Left lung (tissue), 4 donors: ENCODE measurements at regions not wholly inside any gene's neighbourhood (a gene's known extent, or its start where the extent isn't known, plus 50 kb on each side); places are given as distances from the start of the nearest gene placed in this dataset.
"Not testable (repeated sequence)": the region's sequence is repeated elsewhere in the genome, so short reads cannot be mapped to it uniquely, and the experiment has no call there.

ENCODE experiments used
- ATAC-seq: fragments of 200-7000 bp; cut with Tn5 transposase; one replicate; pipeline ENCODE4 v1.9.1; 2020; ENCODE audit warnings: moderate library complexity
- DNase-seq, 4 donors: peaks; one replicate each; pipeline ENCODE4 v3.0.0-alpha.2; 2013 to 2020
- H3K27ac ChIP-seq, 2 donors: fragments of 200-600 bp; sonication (generic) in 1 of 2; one replicate each; pipeline versions ENCODE4 v1.5.0 to v1.8.0; 2020 to 2021
- H3K27me3 ChIP-seq, 2 donors: fragments of 200-600 bp; sonication (generic) in 1 of 2; one replicate each; pipeline versions ENCODE4 v1.5.0 to v1.8.0; 2020 to 2021
- H3K36me3 ChIP-seq, 2 donors: fragments of 200-600 bp; sonication (generic) in 1 of 2; one replicate each; pipeline versions ENCODE4 v1.5.0 to v1.8.0; 2020 to 2021
- H3K4me1 ChIP-seq, 2 donors: fragments of 200-600 bp; one replicate each; pipeline ENCODE4 v1.8.0; 2021
- H3K4me3 ChIP-seq, 2 donors: fragments of 200-600 bp; sonication (generic) in 1 of 2; one replicate each; pipeline versions ENCODE4 v1.5.0 to v1.8.0; 2020 to 2021; ENCODE audit warnings: mild to moderate bottlenecking in 1 of 2
- H3K9me3 ChIP-seq, 2 donors: fragments of 200-600 bp; sonication (generic) in 1 of 2; one replicate each; pipeline versions ENCODE4 v1.5.0 to v1.8.0; 2020 to 2021
- CTCF ChIP-seq, 2 donors: fragments of 200-600 bp; sonication (generic) in 1 of 2; IDR thresholded peaks; one replicate each; pipeline versions ENCODE4 v1.5.0 to v1.8.0; 2021; ENCODE audit warnings: antibody characterized with exemption in 2 of 2
- intact Hi-C, 2 donors: fragments of 100-400 bp; cut with DNase I; formaldehyde crosslinking; loops; one replicate each; pipeline versions ENCODE4 v1.11.2 to v1.14.2; 2022
- donor health status: DM: no; HTN: yes; CAD: no.
- donor health status: DM: no; HTN: no; CAD: no.

DNA sequence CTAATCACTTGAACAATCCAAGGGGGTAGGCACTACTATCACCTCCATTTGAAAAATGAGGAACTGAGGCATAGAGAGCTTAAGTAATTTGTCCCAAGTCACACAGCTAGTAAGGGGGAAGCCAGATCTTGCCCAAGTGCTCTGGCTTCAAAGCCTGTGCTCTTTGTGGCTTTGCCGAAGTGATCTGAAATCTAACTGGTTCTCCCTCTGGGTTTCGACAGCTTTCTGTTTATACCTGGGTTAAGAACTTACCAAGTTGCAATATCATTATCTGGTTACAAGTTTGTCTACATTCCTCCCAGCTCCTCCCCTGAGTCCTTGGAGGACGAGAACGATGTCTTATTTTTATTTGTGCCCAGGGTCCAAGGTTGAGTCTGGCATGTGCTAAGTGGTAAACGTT lies 125.3 kb upstream of the RAI2 start:
- DNase-seq (no peak), ATAC-seq (no peak)
- intact Hi-C loops = no loop called here
- Histone ChIP-seq H3K4me3 (no peak overlapping the region), H3K9me3 (no peaks in the 10 kb centered on the region), H3K27ac (no peak overlapping the region), H3K27me3 (no peaks in the 10 kb centered on the region), H3K4me1 (no peaks in the 10 kb centered on the region), H3K36me3 (no peaks in the 10 kb centered on the region)
- no peak for TF ChIP-seq CTCF (IDR thresholded peaks at IDR 0.05)

GRCh38 chrX:17984415-17984814 lies 123.3 kb upstream of the RAI2 start:
- no peak for TF ChIP-seq CTCF (IDR thresholded peaks at IDR 0.05)
- intact Hi-C loops = no loop called here
- ATAC-seq = no peak

DNA sequence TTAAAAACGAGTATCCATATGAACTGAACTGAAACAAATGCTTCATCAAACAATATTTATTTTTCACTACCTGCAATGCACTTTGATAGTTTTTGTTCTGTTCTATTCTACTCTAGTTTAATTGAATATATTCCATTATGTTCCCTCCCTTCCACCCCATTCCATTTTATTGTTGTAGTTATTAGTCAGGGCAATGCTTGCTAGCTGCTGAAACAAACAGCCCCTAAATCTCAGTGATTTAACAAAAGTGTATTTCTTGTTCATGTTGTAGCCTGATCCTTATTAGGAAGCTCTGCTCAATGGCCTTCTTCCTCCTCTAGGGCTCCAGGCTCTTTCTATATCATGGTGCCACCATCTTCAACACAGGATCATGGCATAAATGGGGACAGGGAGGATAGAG lies 122.3 kb upstream of the RAI2 start:
- Histone ChIP-seq H3K27me3 (no peaks in the 10 kb centered on the region), H3K9me3 (no peaks in the 10 kb centered on the region), H3K36me3 (no peaks in the 10 kb centered on the region), H3K27ac (no peak overlapping the region), H3K4me3 (no peak overlapping the region), H3K4me1 (no peaks in the 10 kb centered on the region)
- intact Hi-C loops = no loop called here
- ATAC-seq (no peak), DNase-seq (no peak)
- no peak for TF ChIP-seq CTCF (IDR thresholded peaks at IDR 0.05)

More at GRCh38 chrX:17984415-17984814, 123.3 kb upstream of the RAI2 start:
- no peak for DNase-seq
- Histone ChIP-seq H3K4me3 (no peak overlapping the region), H3K27me3 (no peaks in the 10 kb centered on the region), H3K9me3 (no peaks in the 10 kb centered on the region), H3K36me3 (no peaks in the 10 kb centered on the region), H3K4me1 (no peaks in the 10 kb centered on the region), H3K27ac (no peak overlapping the region)

DNA sequence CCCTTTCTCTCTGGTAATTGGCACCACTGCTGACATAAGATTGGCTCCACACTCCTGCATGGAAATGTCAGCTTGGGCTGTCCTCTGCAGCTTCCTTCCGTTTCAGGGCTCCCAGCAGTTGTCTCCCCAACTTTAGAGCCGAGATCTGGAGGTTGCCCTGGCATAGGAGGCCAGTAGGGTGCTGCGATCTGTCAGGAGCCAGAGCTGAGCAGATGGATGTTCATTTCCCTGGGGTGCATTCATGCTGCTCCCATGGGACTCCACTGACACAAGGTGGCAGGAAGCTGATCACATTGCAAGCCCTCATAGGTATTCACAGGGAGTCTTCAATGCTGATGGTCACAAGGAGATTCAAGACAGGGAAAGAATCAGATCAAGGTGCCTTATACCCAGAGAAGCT lies 116.6 kb upstream of the RAI2 start:
- Histone ChIP-seq H3K9me3 (no peaks in the 10 kb centered on the region), H3K27ac (no peak overlapping the region), H3K36me3 (no peaks in the 10 kb centered on the region), H3K4me3 (no peak overlapping the region), H3K27me3 (no peaks in the 10 kb centered on the region), H3K4me1 (no peaks in the 10 kb centered on the region)
- TF ChIP-seq CTCF (IDR thresholded peaks at IDR 0.05) = no peak
- intact Hi-C loops = no loop called here
- ATAC-seq (no peak), DNase-seq (no peak)

GRCh38 chrX:17976955-17977354 lies 115.9 kb upstream of the RAI2 start:
- Histone ChIP-seq H3K4me1 (no peaks in the 10 kb centered on the region), H3K27me3 (no peaks in the 10 kb centered on the region), H3K36me3 (no peaks in the 10 kb centered on the region), H3K4me3 (no peak overlapping the region), H3K27ac (no peak overlapping the region), H3K9me3 (no peaks in the 10 kb centered on the region)
- TF ChIP-seq CTCF (IDR thresholded peaks at IDR 0.05) = no peak
- ATAC-seq (no peak), DNase-seq (no peak)
- intact Hi-C loops = no loop called here

- H3K4me1 ChIP-seq, H3K27me3 ChIP-seq, H3K36me3 ChIP-seq, H3K4me3 ChIP-seq, H3K9me3 ChIP-seq, DNase-seq, intact Hi-C loops, ATAC-seq, H3K27ac ChIP-seq: not testable (repeated sequence)
Observed at GRCh38 chrX:17975349-17975748, 114.3 kb upstream of the RAI2 start.
